ENCODE measurements at regions not wholly inside any gene's neighbourhood (a gene's known extent, or its start where the extent isn't known, plus 50 kb on each side); places are given as distances from the start of the nearest gene placed in this dataset.

DNA sequence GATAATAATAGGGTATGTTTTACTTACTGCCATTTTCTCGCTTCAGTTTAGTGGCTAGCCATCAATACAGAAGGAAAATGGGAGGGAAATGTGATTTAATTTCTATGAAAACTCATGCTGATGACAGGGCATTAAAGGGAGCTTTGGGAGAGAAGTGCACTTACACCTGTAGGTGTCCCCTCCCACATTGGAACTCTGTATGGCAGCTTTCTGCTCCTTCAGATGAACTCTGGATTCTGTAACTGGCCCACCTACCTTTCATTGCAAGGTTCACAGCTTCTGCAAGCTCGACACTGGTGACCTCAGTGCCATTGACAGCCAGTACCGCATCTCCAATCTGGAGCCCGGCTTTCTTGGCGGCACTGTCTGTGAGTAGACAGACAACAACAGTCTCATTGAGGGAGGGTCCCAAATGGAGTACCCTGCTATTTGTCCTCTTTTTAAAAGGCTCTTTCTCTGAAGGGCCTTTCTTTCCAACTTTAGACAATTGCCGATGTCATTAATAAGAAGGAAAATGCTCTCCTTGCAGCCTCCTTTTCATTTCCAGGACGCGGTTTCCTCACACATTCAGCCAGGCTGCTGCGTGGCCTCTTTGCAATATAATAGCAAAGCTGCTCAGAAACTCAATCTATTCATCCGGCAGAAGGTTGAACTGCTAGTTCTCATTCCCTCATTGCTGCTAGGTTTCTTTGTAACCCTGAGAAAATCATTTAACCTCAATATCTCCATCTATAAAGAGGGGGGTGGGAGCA, 63.6 kb downstream of the NUDT12 start:
- Histone ChIP-seq H2BK15ac (replicated peaks; ENCODE audit: low read depth) (no peak overlapping the region), H3K36me3 (ENCODE audit: control insufficient read depth, insufficient read depth, low read length) (no peaks in the 10 kb centered on the region), H3K56ac (ENCODE audit: low read length) (no peak overlapping the region), H4K8ac (ENCODE audit: low read depth, low read length) (no peak overlapping the region), H3K27ac (ENCODE audit: low read depth, low read length) (no peak overlapping the region), H3K4me2 (ENCODE audit: low read length) (no peak overlapping the region), H2BK120ac (ENCODE audit: low read depth, low read length) (no peak overlapping the region), H3K4me3 (ENCODE audit: low read length) (no peak overlapping the region), H2AK5ac (ENCODE audit: low read length) (no peak overlapping the region), H3K23ac (ENCODE audit: low read length) (no peak overlapping the region), H4K5ac (ENCODE audit: low read length) (no peak overlapping the region), H2BK5ac (ENCODE audit: low read length) (no peak overlapping the region), H3K27me3 (ENCODE audit: insufficient read depth, low read length, poor library complexity) (no peaks in the 10 kb centered on the region), H3K9ac (ENCODE audit: low read length) (no peak overlapping the region), H3K79me2 (ENCODE audit: control insufficient read depth, insufficient read depth, low read length) (no peaks in the 10 kb centered on the region), H3K4me1 (ENCODE audit: control insufficient read depth, low read depth, low read length) (no peaks in the 10 kb centered on the region), H3K18ac (ENCODE audit: low read length) (no peak overlapping the region), H3K4ac (ENCODE audit: low read depth, low read length) (no peak overlapping the region), H3K79me1 (ENCODE audit: low read length) (no peaks in the 10 kb centered on the region)
- DNase-seq, result peak; percentile 19
- no CpG with 5 or more reads among the region's 10 CpGs for WGBS (ENCODE audit: extremely low coverage, insufficient coverage, low lambda C conversion rate)

DNA sequence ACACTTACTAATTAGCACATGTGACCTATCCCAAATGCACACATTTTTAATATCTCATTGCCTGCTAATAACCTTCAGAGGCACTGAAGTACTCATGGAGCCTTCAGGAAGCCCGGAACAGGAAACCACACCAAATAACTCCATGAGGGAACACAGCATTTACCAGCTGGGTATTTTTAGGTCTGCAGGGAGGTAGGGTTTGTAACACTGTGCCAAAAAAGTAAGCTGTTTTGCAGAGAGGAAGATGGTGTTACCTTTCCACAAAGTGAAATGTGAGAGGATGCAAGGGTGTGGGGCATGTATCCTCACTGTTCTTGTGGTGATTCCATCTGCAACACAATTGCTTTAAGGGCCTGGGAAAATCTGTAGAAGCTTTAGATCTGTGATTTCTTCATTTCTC, 64.4 kb downstream of the NUDT12 start:
- H3K23ac ChIP-seq (ENCODE audit: low read length), result no peak overlapping the region
- H3K27me3 ChIP-seq (ENCODE audit: insufficient read depth, low read length, poor library complexity), result no peaks in the 10 kb centered on the region
- no peak overlapping the region for H3K18ac ChIP-seq (ENCODE audit: low read length)
- no peak overlapping the region for H4K8ac ChIP-seq (ENCODE audit: low read depth, low read length)
- H2BK5ac ChIP-seq (ENCODE audit: low read length), result no peak overlapping the region
- H3K4ac ChIP-seq (ENCODE audit: low read depth, low read length), result no peak overlapping the region
- H3K56ac ChIP-seq (ENCODE audit: low read length), result no peak overlapping the region
- no peak overlapping the region for H3K4me2 ChIP-seq (ENCODE audit: low read length)
- no peak overlapping the region for H2AK5ac ChIP-seq (ENCODE audit: low read length)
- DNase-seq, result no peak
- WGBS (ENCODE audit: extremely low coverage, insufficient coverage, low lambda C conversion rate), result no CpG with 5 or more reads among the region's 1 CpG
- no peak overlapping the region for H4K5ac ChIP-seq (ENCODE audit: low read length)
- H3K9ac ChIP-seq (ENCODE audit: low read length), result no peak overlapping the region
- H3K4me1 ChIP-seq (ENCODE audit: control insufficient read depth, low read depth, low read length), result no peaks in the 10 kb centered on the region
- no peaks in the 10 kb centered on the region for H3K79me2 ChIP-seq (ENCODE audit: control insufficient read depth, insufficient read depth, low read length)
- no peak overlapping the region for H3K4me3 ChIP-seq (ENCODE audit: low read length)
- no peaks in the 10 kb centered on the region for H3K79me1 ChIP-seq (ENCODE audit: low read length)
- H3K36me3 ChIP-seq (ENCODE audit: control insufficient read depth, insufficient read depth, low read length), result no peaks in the 10 kb centered on the region
- H3K27ac ChIP-seq (ENCODE audit: low read depth, low read length), result no peak overlapping the region
- H2BK120ac ChIP-seq (ENCODE audit: low read depth, low read length), result no peak overlapping the region
- H2BK15ac ChIP-seq (replicated peaks; ENCODE audit: low read depth), result no peak overlapping the region

DNA sequence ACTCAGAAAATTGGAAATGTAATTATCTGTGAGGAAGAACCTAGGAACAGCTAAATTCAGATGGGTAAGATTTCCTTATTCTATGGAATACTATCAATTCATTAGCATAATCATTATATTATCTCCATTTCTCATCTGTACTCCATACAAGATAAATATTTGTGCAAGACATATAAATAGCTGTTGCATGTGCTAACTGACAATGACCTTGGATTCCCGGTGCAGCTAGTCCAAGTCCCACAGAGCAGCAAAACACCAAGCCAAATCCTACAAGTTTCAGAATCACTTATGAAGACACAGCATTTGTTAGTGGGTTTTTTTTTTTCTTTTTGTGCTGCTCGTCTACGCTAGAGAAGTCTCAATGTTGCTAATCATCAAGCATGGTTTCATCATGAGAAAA, 64.8 kb downstream of the NUDT12 start:
- WGBS (ENCODE audit: extremely low coverage, insufficient coverage, low lambda C conversion rate), result no CpG with 5 or more reads among the region's 3 CpGs
- H3K4me1 ChIP-seq (ENCODE audit: control insufficient read depth, low read depth, low read length), result no peaks in the 10 kb centered on the region
- H2BK15ac ChIP-seq (replicated peaks; ENCODE audit: low read depth), result no peak overlapping the region
- H3K27me3 ChIP-seq (ENCODE audit: insufficient read depth, low read length, poor library complexity), result no peaks in the 10 kb centered on the region
- H3K56ac ChIP-seq (ENCODE audit: low read length), result no peak overlapping the region
- no peak overlapping the region for H3K27ac ChIP-seq (ENCODE audit: low read depth, low read length)
- H3K23ac ChIP-seq (ENCODE audit: low read length), result no peak overlapping the region
- no peak overlapping the region for H4K8ac ChIP-seq (ENCODE audit: low read depth, low read length)
- no peak overlapping the region for H3K18ac ChIP-seq (ENCODE audit: low read length)
- DNase-seq, result no peak
- H4K5ac ChIP-seq (ENCODE audit: low read length), result no peak overlapping the region
- no peak overlapping the region for H2BK5ac ChIP-seq (ENCODE audit: low read length)
- no peak overlapping the region for H3K4ac ChIP-seq (ENCODE audit: low read depth, low read length)
- H3K4me2 ChIP-seq (ENCODE audit: low read length), result no peak overlapping the region
- H3K79me2 ChIP-seq (ENCODE audit: control insufficient read depth, insufficient read depth, low read length), result no peaks in the 10 kb centered on the region
- no peak overlapping the region for H2BK120ac ChIP-seq (ENCODE audit: low read depth, low read length)
- H3K79me1 ChIP-seq (ENCODE audit: low read length), result no peaks in the 10 kb centered on the region
- H3K4me3 ChIP-seq (ENCODE audit: low read length), result no peak overlapping the region
- H3K36me3 ChIP-seq (ENCODE audit: control insufficient read depth, insufficient read depth, low read length), result no peaks in the 10 kb centered on the region
- no peak overlapping the region for H2AK5ac ChIP-seq (ENCODE audit: low read length)
- no peak overlapping the region for H3K9ac ChIP-seq (ENCODE audit: low read length)

DNA sequence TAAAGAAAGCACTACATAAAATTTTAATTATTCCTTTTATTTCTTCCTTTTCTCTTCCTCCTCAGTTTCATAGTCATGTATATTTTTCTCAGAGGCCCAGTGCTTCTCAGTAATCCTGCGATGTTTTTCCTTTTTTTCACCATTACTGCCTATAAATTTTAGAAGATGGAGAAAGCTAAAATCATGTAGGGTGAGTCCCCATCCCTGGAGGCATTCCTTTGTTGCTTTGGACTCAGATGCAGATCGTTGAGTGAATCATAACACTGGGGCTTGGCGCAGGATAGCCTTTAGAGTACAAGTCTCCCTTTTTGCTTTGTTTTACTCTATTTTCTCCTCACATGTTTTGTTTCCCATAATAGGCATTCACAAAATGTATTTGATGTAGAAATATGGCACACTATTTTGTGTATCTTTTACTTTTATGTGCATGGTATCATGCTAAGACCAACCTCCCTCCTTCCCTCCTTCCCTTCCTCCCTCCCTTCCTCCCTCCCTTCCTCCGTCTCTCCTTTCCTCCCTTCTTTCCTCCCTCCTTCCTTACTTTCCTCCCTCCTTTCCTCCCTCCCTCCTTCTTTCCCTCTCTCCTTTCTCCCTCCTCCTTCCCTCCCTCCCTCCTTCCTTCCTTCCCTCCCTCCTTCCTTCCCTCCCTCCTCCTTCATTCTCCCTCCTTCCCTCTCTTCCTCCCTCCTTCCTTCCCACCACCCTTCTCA, 72.4 kb downstream of the NUDT12 start:
- no peak overlapping the region for H3K23ac ChIP-seq (ENCODE audit: low read length)
- WGBS (ENCODE audit: extremely low coverage, insufficient coverage, low lambda C conversion rate), result no CpG with 5 or more reads among the region's 4 CpGs
- no peak overlapping the region for H2AK5ac ChIP-seq (ENCODE audit: low read length)
- H3K27ac ChIP-seq (ENCODE audit: low read depth, low read length), result no peak overlapping the region
- no peak for DNase-seq
- no peak overlapping the region for H4K5ac ChIP-seq (ENCODE audit: low read length)
- H2BK15ac ChIP-seq (replicated peaks; ENCODE audit: low read depth), result no peak overlapping the region
- no peaks in the 10 kb centered on the region for H3K79me1 ChIP-seq (ENCODE audit: low read length)
- H3K4me2 ChIP-seq (ENCODE audit: low read length), result no peak overlapping the region
- H2BK5ac ChIP-seq (ENCODE audit: low read length), result no peak overlapping the region
- H3K27me3 ChIP-seq (ENCODE audit: insufficient read depth, low read length, poor library complexity), result no peaks in the 10 kb centered on the region
- H3K4me3 ChIP-seq (ENCODE audit: low read length), result no peak overlapping the region
- no peak overlapping the region for H3K56ac ChIP-seq (ENCODE audit: low read length)
- H3K18ac ChIP-seq (ENCODE audit: low read length), result no peak overlapping the region
- no peak overlapping the region for H4K8ac ChIP-seq (ENCODE audit: low read depth, low read length)
- no peak overlapping the region for H3K9ac ChIP-seq (ENCODE audit: low read length)
- H2BK120ac ChIP-seq (ENCODE audit: low read depth, low read length), result no peak overlapping the region
- no peaks in the 10 kb centered on the region for H3K79me2 ChIP-seq (ENCODE audit: control insufficient read depth, insufficient read depth, low read length)
- H3K36me3 ChIP-seq (ENCODE audit: control insufficient read depth, insufficient read depth, low read length), result no peaks in the 10 kb centered on the region
- no peaks in the 10 kb centered on the region for H3K4me1 ChIP-seq (ENCODE audit: control insufficient read depth, low read depth, low read length)
- no peak overlapping the region for H3K4ac ChIP-seq (ENCODE audit: low read depth, low read length)

DNA sequence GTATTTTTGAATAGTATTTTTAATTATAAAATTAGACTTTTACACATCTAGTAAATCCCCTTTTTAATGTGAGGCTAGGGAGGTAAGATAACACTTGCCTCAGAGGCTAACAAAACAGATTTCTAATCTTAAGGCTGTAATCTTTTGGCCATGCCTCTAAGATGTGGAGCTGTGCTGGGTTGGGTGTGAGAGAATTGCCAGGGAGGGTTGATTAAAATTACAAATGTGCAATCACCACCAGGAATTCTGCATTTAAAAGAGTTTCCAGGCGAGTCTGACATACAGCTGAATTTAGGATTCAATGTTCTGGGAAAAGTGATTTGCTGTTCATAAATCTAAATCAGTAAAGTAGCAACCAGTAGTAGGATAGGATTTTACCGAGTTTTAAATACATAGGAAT, 73.3 kb downstream of the NUDT12 start:
- H3K9ac ChIP-seq (ENCODE audit: low read length), result no peak overlapping the region
- no peak overlapping the region for H4K5ac ChIP-seq (ENCODE audit: low read length)
- DNase-seq, result no peak
- no peaks in the 10 kb centered on the region for H3K4me1 ChIP-seq (ENCODE audit: control insufficient read depth, low read depth, low read length)
- no peak overlapping the region for H4K8ac ChIP-seq (ENCODE audit: low read depth, low read length)
- WGBS (ENCODE audit: extremely low coverage, insufficient coverage, low lambda C conversion rate), result no CpG with 5 or more reads among the region's 2 CpGs
- H3K79me1 ChIP-seq (ENCODE audit: low read length), result no peaks in the 10 kb centered on the region
- H3K79me2 ChIP-seq (ENCODE audit: control insufficient read depth, insufficient read depth, low read length), result no peaks in the 10 kb centered on the region
- H3K27ac ChIP-seq (ENCODE audit: low read depth, low read length), result no peak overlapping the region
- no peak overlapping the region for H3K18ac ChIP-seq (ENCODE audit: low read length)
- no peak overlapping the region for H3K56ac ChIP-seq (ENCODE audit: low read length)
- H3K4me3 ChIP-seq (ENCODE audit: low read length), result no peak overlapping the region
- no peak overlapping the region for H2AK5ac ChIP-seq (ENCODE audit: low read length)
- no peaks in the 10 kb centered on the region for H3K27me3 ChIP-seq (ENCODE audit: insufficient read depth, low read length, poor library complexity)
- H2BK15ac ChIP-seq (replicated peaks; ENCODE audit: low read depth), result no peak overlapping the region
- no peaks in the 10 kb centered on the region for H3K36me3 ChIP-seq (ENCODE audit: control insufficient read depth, insufficient read depth, low read length)
- no peak overlapping the region for H3K4ac ChIP-seq (ENCODE audit: low read depth, low read length)
- no peak overlapping the region for H2BK5ac ChIP-seq (ENCODE audit: low read length)
- no peak overlapping the region for H2BK120ac ChIP-seq (ENCODE audit: low read depth, low read length)
- H3K4me2 ChIP-seq (ENCODE audit: low read length), result no peak overlapping the region
- H3K23ac ChIP-seq (ENCODE audit: low read length), result no peak overlapping the region

All from mesendoderm (in vitro differentiated cells).